Adrenal gland (tissue), 9 donors: ENCODE measurements at regions not wholly inside any gene's neighbourhood (a gene's known extent, or its start where the extent isn't known, plus 50 kb on each side); places are given as distances from the start of the nearest gene placed in this dataset.

Source experiments
- DNase-seq, 7 donors: peaks; one replicate each; pipeline ENCODE4 v3.0.0-alpha.2; 2019 to 2020
- H3K27ac ChIP-seq, 5 donors: fragments of 200-600 bp; sonication (generic) in 4 of 5; 1 replicate in 3 of 5; 2 replicates in 2 of 5; pipeline versions ENCODE4 v1.5.1 to v1.8.0; 2016 to 2020; ENCODE audit warnings: mild to moderate bottlenecking in 1 of 5
- H3K27me3 ChIP-seq: fragments of 200-600 bp; 2 replicates; pipeline ENCODE4 v1.8.0; 2021
- H3K36me3 ChIP-seq, 2 donors: fragments of 200-600 bp; replicated peaks in 1 of 2; 1 replicate in 1 of 2; 2 replicates in 1 of 2; pipeline versions ENCODE4 v1.5.1 to v1.8.0; 2018 to 2022
- H3K4me1 ChIP-seq, 2 donors: fragments of 200-600 bp; replicated peaks in 1 of 2; 1 replicate in 1 of 2; 2 replicates in 1 of 2; pipeline versions ENCODE4 v1.5.1 to v1.8.0; 2018 to 2021
- H3K4me3 ChIP-seq, 4 donors: fragments of 200-600 bp; sonication (generic) in 3 of 4; one replicate each; pipeline ENCODE4 v1.5.1; 2016 to 2018
- H3K9me3 ChIP-seq, 3 donors: fragments of 200-600 bp; sonication (generic) in 1 of 3; replicated peaks in 1 of 3; 1 replicate in 2 of 3; 2 replicates in 1 of 3; pipeline versions ENCODE4 v1.5.1 to v1.8.0; 2016 to 2021
- CTCF ChIP-seq, 6 experiments: fragments of 450-650 bp in 4 of 6; fragments of 200-600 bp in 2 of 6; sonication (generic) in 1 of 6; IDR thresholded peaks; 1 replicate in 5 of 6; 2 replicates in 1 of 6; pipeline versions ENCODE4 v1.5.1 to v1.8.0; 2016 to 2021; ENCODE audit warnings: antibody characterized with exemption in 6 of 6, mild to moderate bottlenecking in 2 of 6, moderate library complexity in 1 of 6
- POLR2A ChIP-seq, 2 donors: fragments of 450-650 bp; IDR thresholded peaks; one replicate each; pipeline ENCODE4 v1.6.1; 2017; ENCODE audit warnings: antibody characterized with exemption in 2 of 2, mild to moderate bottlenecking in 2 of 2, moderate library complexity in 1 of 2
- WGBS, 4 donors: extraction: QIAGEN DNeasy Blood & Tissue Kit in 2 of 4; methylation state at CpG; one replicate each; pipeline versions ENCODE4 v1.1.5 to v1.1.7; 2013 to 2017; 5-methylcytosine and 5-hydroxymethylcytosine counted together
- intact Hi-C, 2 donors: fragments of 100-400 bp; cut with DNase I; formaldehyde crosslinking; loops; one replicate each; pipeline versions ENCODE4 v1.14.1 to v1.15.0; 2022 to 2023
- donor health status: healthy with polysubstance abuse.
- donor health status: Bipolar disorder and iron deficiency.
- donor health status: DM: yes; HTN: yes; CAD: no.
- donor health status: DM: no; HTN: no; CAD: no.
- donor health status: DM: no; HTN: no; CAD: no.

- no peak for DNase-seq
- Histone ChIP-seq H3K36me3 (no peaks in the 10 kb centered on the region), H3K27me3 (no peaks in the 10 kb centered on the region), H3K4me3 (no peak overlapping the region), H3K27ac (no peak overlapping the region), H3K9me3 (no peaks in the 10 kb centered on the region), H3K4me1 (no peaks in the 10 kb centered on the region)
- WGBS, 4 donors, result 50 to 58% (median 55%) methylated on average over 2 of the region's 2 CpGs
- intact Hi-C loops, result no loop called here
- no peak for TF ChIP-seq POLR2A (IDR thresholded peaks at IDR 0.05)
- no peak for TF ChIP-seq CTCF (IDR thresholded peaks at IDR 0.05)
These were observed 517.7 kb downstream of the ETS1 start for GRCh38 chr11:128069665-128070064.

- intact Hi-C loops, result no loop called here
- no peaks in the 10 kb centered on the region for H3K9me3 ChIP-seq
- 45 to 89% (median 78%) methylated on average over 1 of the region's 1 CpG; no CpG with 5 or more reads in 1 of the 4 donors for WGBS, 4 donors
- DNase-seq, result no peak
- no peaks in the 10 kb centered on the region for H3K36me3 ChIP-seq
- no peaks in the 10 kb centered on the region for H3K27me3 ChIP-seq
- no peak overlapping the region for H3K27ac ChIP-seq
- no peak overlapping the region for H3K4me3 ChIP-seq
- no peaks in the 10 kb centered on the region for H3K4me1 ChIP-seq
- TF ChIP-seq CTCF (IDR thresholded peaks at IDR 0.05), result no peak
- no peak for TF ChIP-seq POLR2A (IDR thresholded peaks at IDR 0.05)
These were observed 519.6 kb downstream of the ETS1 start for GRCh38 chr11:128067780-128068179.

- no peaks in the 10 kb centered on the region for H3K9me3 ChIP-seq
- TF ChIP-seq CTCF (IDR thresholded peaks at IDR 0.05) (no peak), POLR2A (IDR thresholded peaks at IDR 0.05) (no peak)
- H3K36me3 ChIP-seq, result no peaks in the 10 kb centered on the region
- WGBS, 4 donors, result 36 to 53% (median 38%) methylated on average over 1 of the region's 1 CpG
- H3K4me3 ChIP-seq, result no peak overlapping the region
- no peak overlapping the region for H3K27ac ChIP-seq
- no peaks in the 10 kb centered on the region for H3K4me1 ChIP-seq
- no peaks in the 10 kb centered on the region for H3K27me3 ChIP-seq
- intact Hi-C loops, result no loop called here
- no peak for DNase-seq
These were observed 521.0 kb downstream of the ETS1 start for GRCh38 chr11:128066399-128066798.

GRCh38 chr11:128061281-128061871, 526.0 kb downstream of the ETS1 start:
- Histone ChIP-seq H3K9me3 (no peaks in the 10 kb centered on the region), H3K4me3 (no peak overlapping the region), H3K36me3 (no peaks in the 10 kb centered on the region), H3K4me1 (no peaks in the 10 kb centered on the region), H3K27me3 (no peaks in the 10 kb centered on the region), H3K27ac (no peak overlapping the region)
- WGBS, 4 donors, result 49 to 59% (median 52%) methylated on average over 5 of the region's 5 CpGs
- no peak for TF ChIP-seq CTCF (IDR thresholded peaks at IDR 0.05)
- no peak for TF ChIP-seq POLR2A (IDR thresholded peaks at IDR 0.05)
- DNase-seq, result no peak
- intact Hi-C loops, result no loop called here
